ENCODE measurements at regions not wholly inside any gene's neighbourhood (a gene's known extent, or its start where the extent isn't known, plus 50 kb on each side); places are given as distances from the start of the nearest gene placed in this dataset.

- FAIRE-seq = no peak
- no peak overlapping the region for H3K27ac ChIP-seq
- H3K4me1 ChIP-seq = no peaks in the 10 kb centered on the region
- no peak for DNase-seq (ENCODE audit: low read depth in 1 of 2, low spot score in 1 of 2)
- no peak for ATAC-seq
- 29% methylated on average over 1 of the region's 1 CpG for WGBS (ENCODE audit: missing lambda C conversion rate)
- H3K4me3 ChIP-seq = no peak overlapping the region
- CTCF ChIA-PET = no interaction called here
- POLR2A ChIA-PET = no interaction called here
- no peak for TF ChIP-seq CBX8 (IDR thresholded peaks at IDR 0.05)
- TF ChIP-seq HDAC2 (IDR thresholded peaks at IDR 0.05) = no peak
- no peak for TF ChIP-seq RAD21 (conservative IDR thresholded peaks at IDR 0.05 in 1 of 2, IDR thresholded peaks at IDR 0.05 in 1 of 2)
- TF ChIP-seq, protein P1, sequence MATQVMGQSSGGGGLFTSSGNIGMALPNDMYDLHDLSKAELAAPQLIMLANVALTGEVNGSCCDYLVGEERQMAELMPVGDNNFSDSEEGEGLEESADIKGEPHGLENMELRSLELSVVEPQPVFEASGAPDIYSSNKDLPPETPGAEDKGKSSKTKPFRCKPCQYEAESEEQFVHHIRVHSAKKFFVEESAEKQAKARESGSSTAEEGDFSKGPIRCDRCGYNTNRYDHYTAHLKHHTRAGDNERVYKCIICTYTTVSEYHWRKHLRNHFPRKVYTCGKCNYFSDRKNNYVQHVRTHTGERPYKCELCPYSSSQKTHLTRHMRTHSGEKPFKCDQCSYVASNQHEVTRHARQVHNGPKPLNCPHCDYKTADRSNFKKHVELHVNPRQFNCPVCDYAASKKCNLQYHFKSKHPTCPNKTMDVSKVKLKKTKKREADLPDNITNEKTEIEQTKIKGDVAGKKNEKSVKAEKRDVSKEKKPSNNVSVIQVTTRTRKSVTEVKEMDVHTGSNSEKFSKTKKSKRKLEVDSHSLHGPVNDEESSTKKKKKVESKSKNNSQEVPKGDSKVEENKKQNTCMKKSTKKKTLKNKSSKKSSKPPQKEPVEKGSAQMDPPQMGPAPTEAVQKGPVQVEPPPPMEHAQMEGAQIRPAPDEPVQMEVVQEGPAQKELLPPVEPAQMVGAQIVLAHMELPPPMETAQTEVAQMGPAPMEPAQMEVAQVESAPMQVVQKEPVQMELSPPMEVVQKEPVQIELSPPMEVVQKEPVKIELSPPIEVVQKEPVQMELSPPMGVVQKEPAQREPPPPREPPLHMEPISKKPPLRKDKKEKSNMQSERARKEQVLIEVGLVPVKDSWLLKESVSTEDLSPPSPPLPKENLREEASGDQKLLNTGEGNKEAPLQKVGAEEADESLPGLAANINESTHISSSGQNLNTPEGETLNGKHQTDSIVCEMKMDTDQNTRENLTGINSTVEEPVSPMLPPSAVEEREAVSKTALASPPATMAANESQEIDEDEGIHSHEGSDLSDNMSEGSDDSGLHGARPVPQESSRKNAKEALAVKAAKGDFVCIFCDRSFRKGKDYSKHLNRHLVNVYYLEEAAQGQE (IDR thresholded peaks at IDR 0.05) = no peak
- TF ChIP-seq, protein P2, sequence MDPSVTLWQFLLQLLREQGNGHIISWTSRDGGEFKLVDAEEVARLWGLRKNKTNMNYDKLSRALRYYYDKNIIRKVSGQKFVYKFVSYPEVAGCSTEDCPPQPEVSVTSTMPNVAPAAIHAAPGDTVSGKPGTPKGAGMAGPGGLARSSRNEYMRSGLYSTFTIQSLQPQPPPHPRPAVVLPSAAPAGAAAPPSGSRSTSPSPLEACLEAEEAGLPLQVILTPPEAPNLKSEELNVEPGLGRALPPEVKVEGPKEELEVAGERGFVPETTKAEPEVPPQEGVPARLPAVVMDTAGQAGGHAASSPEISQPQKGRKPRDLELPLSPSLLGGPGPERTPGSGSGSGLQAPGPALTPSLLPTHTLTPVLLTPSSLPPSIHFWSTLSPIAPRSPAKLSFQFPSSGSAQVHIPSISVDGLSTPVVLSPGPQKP (IDR thresholded peaks at IDR 0.05; ENCODE audit: low read depth, low read length) = no peak
- no peak for TF ChIP-seq JUNB (IDR thresholded peaks at IDR 0.05)
- TF ChIP-seq USF2 (IDR thresholded peaks at IDR 0.05) = no peak
- TF ChIP-seq ZSCAN20 (CRISPR knock-in tag; IDR thresholded peaks at IDR 0.05) = no peak
- TF ChIP-seq FOSB (CRISPR knock-in tag; IDR thresholded peaks at IDR 0.05) = no peak
- no peak for TF ChIP-seq EP300 (IDR thresholded peaks at IDR 0.05)
- no peaks in the 10 kb centered on the region for H3K9me3 ChIP-seq
- no peak overlapping the region for H3K4me2 ChIP-seq
Measured at GRCh38 chr4:156523991-156524390, 447.6 kb downstream of the PDGFC start.

DNA sequence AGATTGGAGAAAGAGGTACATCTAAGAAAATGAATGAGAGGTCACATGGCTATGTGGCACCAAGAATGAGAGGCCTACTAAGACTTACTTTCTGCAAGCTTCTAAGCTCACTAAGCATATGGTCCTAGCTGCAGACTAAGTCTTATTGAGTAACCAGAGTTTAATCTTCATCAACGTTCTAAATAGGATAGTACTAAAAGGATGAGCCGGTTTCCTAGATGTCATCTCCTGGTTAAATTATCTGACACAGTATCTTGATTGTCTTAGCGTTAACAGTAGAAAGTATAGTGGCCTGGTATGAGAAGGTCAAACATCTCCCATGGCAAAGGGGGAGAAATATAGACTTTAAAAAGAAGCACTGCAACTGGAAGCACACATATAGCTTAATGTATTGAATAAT lies 448.1 kb downstream of the PDGFC start:
- DNase-seq (ENCODE audit: low read depth in 1 of 2, low spot score in 1 of 2) (no peak), ATAC-seq (no peak), FAIRE-seq (no peak)
- Histone ChIP-seq H3K27ac (no peak overlapping the region), H3K4me1 (no peaks in the 10 kb centered on the region), H3K4me3 (no peak overlapping the region), H3K9me3 (no peaks in the 10 kb centered on the region), H3K4me2 (no peak overlapping the region)
- TF ChIP-seq EHMT2 (IDR thresholded peaks at IDR 0.05; ENCODE audit: low read depth) (no peak), HEYL (CRISPR knock-in tag; IDR thresholded peaks at IDR 0.05) (no peak), RCOR1 (IDR thresholded peaks at IDR 0.05; ENCODE audit: low read depth, low read length) (no peak), FOSL2 (IDR thresholded peaks at IDR 0.05) (no peak), FOSL2 (CRISPR knock-in tag; IDR thresholded peaks at IDR 0.05) (no peak), CBX8 (IDR thresholded peaks at IDR 0.05) (no peak), CHD2 (IDR thresholded peaks at IDR 0.05; ENCODE audit: low read length, partially characterized antibody) (no peak), GATA3 (IDR thresholded peaks at IDR 0.05; ENCODE audit: borderline replicate concordance) (no peak), POLR2A (IDR thresholded peaks at IDR 0.05; ENCODE audit: low read length) (no peak), FOSB (CRISPR knock-in tag; IDR thresholded peaks at IDR 0.05) (no peak), CHD4 (IDR thresholded peaks at IDR 0.05; ENCODE audit: borderline replicate concordance) (no peak), CBX2 (IDR thresholded peaks at IDR 0.05; ENCODE audit: borderline replicate concordance, low read depth) (no peak), POLR2AphosphoS2 (conservative IDR thresholded peaks at IDR 0.05; ENCODE audit: low read length) (no peak), NFE2L2 (conservative IDR thresholded peaks at IDR 0.05; ENCODE audit: low read length) (no peak), MYC (IDR thresholded peaks at IDR 0.05; ENCODE audit: borderline replicate concordance, low read length) (no peak), JUNB (IDR thresholded peaks at IDR 0.05) (no peak)
- TF ChIP-seq, protein P2 (IDR thresholded peaks at IDR 0.05; ENCODE audit: low read depth, low read length) = no peak
- ChIA-PET POLR2A (no interaction called here), CTCF (no interaction called here)
- 65% methylated on average over 3 of the region's 3 CpGs for WGBS (ENCODE audit: missing lambda C conversion rate)

Measured in A549 (cell line).